ENCODE measurements at regions not wholly inside any gene's neighbourhood (a gene's known extent, or its start where the extent isn't known, plus 50 kb on each side); places are given as distances from the start of the nearest gene placed in this dataset.
A peak's percentile ranks its signal among the peaks of the same experiment; 100 is the strongest.

DNA sequence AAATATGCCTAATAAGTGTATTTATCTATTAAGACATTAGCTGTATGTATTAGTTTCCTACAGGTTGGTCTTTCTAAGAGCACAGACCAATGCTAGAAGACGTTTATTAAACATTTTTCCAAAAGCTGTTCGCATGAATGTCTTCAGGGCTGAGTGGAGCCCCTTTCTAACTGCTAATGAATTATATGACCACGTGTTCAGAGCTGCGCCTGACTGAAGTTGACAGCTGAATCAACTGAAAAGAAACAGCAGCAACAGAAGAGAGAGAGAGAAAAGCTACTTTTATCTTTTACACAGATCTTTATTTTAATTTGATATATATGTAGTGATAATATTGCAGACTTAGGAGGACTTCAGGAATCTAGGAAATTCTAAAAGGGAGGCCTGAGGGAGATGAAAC lies 75.2 kb upstream of the ARID1B start:
- in situ Hi-C loops (cut with HindIII; ENCODE audit: low pct_ligation_motif_present, low sequenced_read_pairs) = no loop called here
- no peak overlapping the region for H3K27ac ChIP-seq
- DNase-seq = no peak
- TF ChIP-seq, protein P1, sequence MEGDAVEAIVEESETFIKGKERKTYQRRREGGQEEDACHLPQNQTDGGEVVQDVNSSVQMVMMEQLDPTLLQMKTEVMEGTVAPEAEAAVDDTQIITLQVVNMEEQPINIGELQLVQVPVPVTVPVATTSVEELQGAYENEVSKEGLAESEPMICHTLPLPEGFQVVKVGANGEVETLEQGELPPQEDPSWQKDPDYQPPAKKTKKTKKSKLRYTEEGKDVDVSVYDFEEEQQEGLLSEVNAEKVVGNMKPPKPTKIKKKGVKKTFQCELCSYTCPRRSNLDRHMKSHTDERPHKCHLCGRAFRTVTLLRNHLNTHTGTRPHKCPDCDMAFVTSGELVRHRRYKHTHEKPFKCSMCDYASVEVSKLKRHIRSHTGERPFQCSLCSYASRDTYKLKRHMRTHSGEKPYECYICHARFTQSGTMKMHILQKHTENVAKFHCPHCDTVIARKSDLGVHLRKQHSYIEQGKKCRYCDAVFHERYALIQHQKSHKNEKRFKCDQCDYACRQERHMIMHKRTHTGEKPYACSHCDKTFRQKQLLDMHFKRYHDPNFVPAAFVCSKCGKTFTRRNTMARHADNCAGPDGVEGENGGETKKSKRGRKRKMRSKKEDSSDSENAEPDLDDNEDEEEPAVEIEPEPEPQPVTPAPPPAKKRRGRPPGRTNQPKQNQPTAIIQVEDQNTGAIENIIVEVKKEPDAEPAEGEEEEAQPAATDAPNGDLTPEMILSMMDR (IDR thresholded peaks at IDR 0.05; ENCODE audit: low read depth, low read length, missing control alignments) = no peak
- H3K4me3 ChIP-seq (ENCODE audit: low read depth, low read length) = no peak overlapping the region
- no peaks in the 10 kb centered on the region for H3K36me3 ChIP-seq (replicated peaks)
- no peaks in the 10 kb centered on the region for H3K27me3 ChIP-seq (replicated peaks)

DNA sequence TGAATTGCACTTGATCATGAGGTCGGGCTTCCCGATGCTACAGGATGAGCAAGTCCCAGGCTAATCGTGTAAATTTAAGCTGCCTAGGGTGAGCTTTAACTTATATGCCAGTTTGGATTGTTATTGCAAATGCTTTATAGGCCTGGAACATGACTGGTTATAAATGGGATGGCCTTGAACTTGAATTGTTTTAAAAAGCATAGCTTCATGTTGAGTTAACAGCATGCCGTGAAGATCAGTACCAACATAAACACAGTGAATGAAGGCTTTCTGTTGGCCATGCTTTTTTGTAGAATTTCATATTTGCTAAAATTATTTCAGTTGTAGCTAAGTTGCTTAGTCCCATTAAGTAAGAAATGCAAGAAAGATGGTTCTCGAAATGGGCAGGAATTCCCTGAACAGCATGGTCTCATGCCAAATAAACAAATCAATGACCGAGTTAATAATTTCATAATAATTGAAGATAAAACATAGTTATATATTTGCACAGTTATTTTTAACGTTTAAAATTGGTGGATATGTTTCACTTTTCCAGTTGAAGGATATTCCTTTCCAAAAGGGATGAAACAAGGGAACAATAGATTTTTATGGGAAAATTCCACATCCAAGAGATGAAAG lies 76.6 kb upstream of the ARID1B start:
- no peak for DNase-seq
- Histone ChIP-seq H3K27ac (no peak overlapping the region), H3K4me3 (ENCODE audit: low read depth, low read length) (no peak overlapping the region), H3K27me3 (replicated peaks) (no peaks in the 10 kb centered on the region), H3K36me3 (replicated peaks) (no peaks in the 10 kb centered on the region)
- in situ Hi-C loops (cut with HindIII; ENCODE audit: low pct_ligation_motif_present, low sequenced_read_pairs) = no loop called here
- TF ChIP-seq, protein P1 (IDR thresholded peaks at IDR 0.05; ENCODE audit: low read depth, low read length, missing control alignments) = no peak

DNA sequence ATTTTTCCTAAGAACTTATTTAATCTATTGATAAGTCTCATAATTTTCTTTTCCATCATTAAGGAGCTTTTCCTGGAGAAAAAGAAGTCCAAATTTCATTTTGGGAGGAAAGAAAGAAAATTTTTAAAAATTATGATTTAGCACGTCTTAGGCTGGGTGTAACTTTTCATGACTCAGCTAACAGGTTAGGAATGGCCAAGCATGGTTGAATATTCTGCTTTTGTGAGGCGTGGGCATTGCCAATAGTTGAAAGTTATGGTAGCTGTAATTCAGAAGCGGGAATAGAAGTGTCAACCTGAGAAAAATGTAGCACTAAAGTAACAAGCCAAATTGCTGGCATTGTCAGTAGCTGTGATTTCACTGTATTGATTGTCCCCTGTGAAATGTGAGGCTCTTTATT lies 77.2 kb upstream of the ARID1B start:
- Histone ChIP-seq H3K4me3 (ENCODE audit: low read depth, low read length) (no peak overlapping the region), H3K36me3 (replicated peaks) (no peaks in the 10 kb centered on the region), H3K27ac (no peak overlapping the region), H3K27me3 (replicated peaks) (no peaks in the 10 kb centered on the region)
- in situ Hi-C loops (cut with HindIII; ENCODE audit: low pct_ligation_motif_present, low sequenced_read_pairs) = no loop called here
- DNase-seq = no peak
- TF ChIP-seq, protein P1 (IDR thresholded peaks at IDR 0.05; ENCODE audit: low read depth, low read length, missing control alignments) = no peak

DNA sequence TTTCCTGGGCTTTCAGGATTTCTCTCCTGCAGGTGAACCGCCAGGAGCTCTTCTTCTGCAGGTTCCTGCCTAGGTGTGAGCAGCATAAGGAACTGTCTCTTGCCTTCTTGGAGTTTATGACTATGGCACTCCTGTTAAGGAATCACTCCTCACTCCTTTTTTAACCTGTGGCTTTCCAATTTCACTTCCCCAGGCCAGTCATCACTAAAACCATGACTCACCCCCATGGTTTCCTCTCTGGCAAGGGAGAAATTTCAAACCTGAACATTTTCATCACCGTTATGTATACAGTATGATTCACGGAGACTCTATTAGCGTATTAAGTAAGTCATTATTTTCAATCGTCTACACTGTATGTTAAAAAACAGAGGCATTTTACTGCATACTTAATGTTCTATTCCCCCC lies 78.2 kb upstream of the ARID1B start:
- DNase-seq = peak; percentile 79
- no peaks in the 10 kb centered on the region for H3K36me3 ChIP-seq (replicated peaks)
- TF ChIP-seq, protein P1 (IDR thresholded peaks at IDR 0.05; ENCODE audit: low read depth, low read length, missing control alignments) = no peak
- in situ Hi-C loops (cut with HindIII; ENCODE audit: low pct_ligation_motif_present, low sequenced_read_pairs) = no loop called here
- no peak overlapping the region for H3K27ac ChIP-seq
- H3K27me3 ChIP-seq (replicated peaks) = no peaks in the 10 kb centered on the region
- no peak overlapping the region for H3K4me3 ChIP-seq (ENCODE audit: low read depth, low read length)

DNA sequence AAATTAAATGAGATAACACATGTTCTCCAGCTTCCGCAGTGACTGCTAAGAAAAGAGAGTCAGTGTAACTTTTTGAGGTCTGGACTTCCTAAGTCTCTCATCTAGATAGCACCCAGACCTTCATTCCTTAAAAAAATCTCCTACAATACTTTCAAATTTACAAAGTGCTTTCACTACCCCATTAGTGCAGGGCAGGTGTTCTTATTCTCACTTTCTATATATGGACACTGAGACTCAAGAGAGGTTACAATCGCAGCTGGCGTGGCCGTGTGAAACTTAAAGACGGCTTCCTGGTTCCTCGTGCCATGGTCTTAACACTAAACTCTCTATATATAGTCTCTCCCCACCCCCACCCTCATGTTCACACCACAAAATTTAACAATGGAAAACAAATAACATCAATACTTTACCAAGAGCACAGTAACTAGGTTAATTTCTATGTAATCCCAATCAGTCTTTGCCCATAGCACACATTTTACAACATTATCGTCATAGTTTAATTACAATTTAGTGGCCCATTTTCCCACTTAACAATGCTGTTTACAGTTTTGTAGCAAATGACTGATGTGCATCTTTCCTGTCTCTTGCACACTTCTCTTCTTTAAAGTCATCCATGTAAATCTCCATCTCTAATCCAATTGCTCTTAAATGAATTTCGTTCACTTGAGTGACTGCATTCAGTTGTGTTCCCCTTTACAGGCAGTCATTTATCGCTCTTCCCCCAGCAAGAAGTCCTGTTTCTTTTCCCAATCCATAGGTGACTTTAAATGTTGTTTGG lies 78.8 kb upstream of the ARID1B start:
- TF ChIP-seq, protein P1 (IDR thresholded peaks at IDR 0.05; ENCODE audit: low read depth, low read length, missing control alignments) = no peak
- H3K27ac ChIP-seq = no peak overlapping the region
- H3K36me3 ChIP-seq (replicated peaks) = no peaks in the 10 kb centered on the region
- no peak overlapping the region for H3K4me3 ChIP-seq (ENCODE audit: low read depth, low read length)
- DNase-seq = no peak
- in situ Hi-C loops (cut with HindIII; ENCODE audit: low pct_ligation_motif_present, low sequenced_read_pairs) = no loop called here
- H3K27me3 ChIP-seq (replicated peaks) = no peaks in the 10 kb centered on the region
